Liver (tissue), 3 donors: ENCODE measurements at regions not wholly inside any gene's neighbourhood (a gene's known extent, or its start where the extent isn't known, plus 50 kb on each side); places are given as distances from the start of the nearest gene placed in this dataset.

Experiments
- ATF3 ChIP-seq: IDR thresholded peaks from 2 replicates; pipeline ENCODE4 v1.6.1; 2016; ENCODE audit warnings: antibody characterized with exemption
- CTCF ChIP-seq: fragments of 150-350 bp; IDR thresholded peaks from 2 replicates; pipeline ENCODE4 v1.5.1; 2017; ENCODE audit warnings: improper control_type of control experiment, low read depth, low read length; ENCODE audit not compliant: missing input control
- EGR1 ChIP-seq, 2 donors: IDR thresholded peaks; 2 replicates each; pipeline ENCODE4 v1.6.1; 2016 to 2018; ENCODE audit warnings: antibody characterized with exemption in 2 of 2, low read depth in 2 of 2
- GABPA ChIP-seq, 2 donors: IDR thresholded peaks in 1 of 2; conservative IDR thresholded peaks in 1 of 2; 2 replicates each; pipeline ENCODE4 v1.6.1; 2016; ENCODE audit warnings: antibody characterized with exemption in 2 of 2, mild to moderate bottlenecking in 1 of 2, moderate library complexity in 1 of 2
- HNF4A ChIP-seq, 2 donors: conservative IDR thresholded peaks; 2 replicates each; pipeline ENCODE4 v1.6.1; 2016; ENCODE audit warnings: antibody characterized with exemption in 2 of 2, mild to moderate bottlenecking in 2 of 2
- JUND ChIP-seq, 2 donors: IDR thresholded peaks; 2 replicates each; pipeline ENCODE4 v1.6.1; 2016; ENCODE audit warnings: antibody characterized with exemption in 2 of 2
- MAX ChIP-seq: IDR thresholded peaks from 2 replicates; pipeline ENCODE4 v1.6.1; 2016; ENCODE audit warnings: antibody characterized with exemption
- RAD21 ChIP-seq, 2 donors: IDR thresholded peaks; 2 replicates each; pipeline ENCODE4 v1.6.1; 2016; ENCODE audit warnings: antibody characterized with exemption in 2 of 2, mild to moderate bottlenecking in 2 of 2
- REST ChIP-seq: IDR thresholded peaks from 2 replicates; pipeline ENCODE4 v1.6.1; 2016; ENCODE audit warnings: antibody characterized with exemption, mild to moderate bottlenecking
- SP1 ChIP-seq: IDR thresholded peaks from 2 replicates; pipeline ENCODE4 v1.6.1; 2018; ENCODE audit warnings: antibody characterized with exemption, mild to moderate bottlenecking
- TAF1 ChIP-seq: conservative IDR thresholded peaks from 2 replicates; pipeline ENCODE4 v1.6.1; 2016; ENCODE audit warnings: antibody characterized with exemption, mild to moderate bottlenecking
- YY1 ChIP-seq: IDR thresholded peaks from 2 replicates; pipeline ENCODE4 v1.6.1; 2016; ENCODE audit warnings: antibody characterized with exemption, mild to moderate bottlenecking
- ZBTB33 ChIP-seq: IDR thresholded peaks from 2 replicates; pipeline ENCODE4 v1.6.1; 2016; ENCODE audit warnings: antibody characterized with exemption
- donor health status: healthy.
- donor health status: healthy.

GRCh38 chr11:134597452-134597851 is 185.4 kb upstream of the B3GAT1 start:
- TF ChIP-seq CTCF, result no peak
- TF ChIP-seq RAD21 (IDR thresholded peaks at IDR 0.05), result no peak
- no peak for TF ChIP-seq ATF3
- no peak for TF ChIP-seq ZBTB33
- TF ChIP-seq EGR1 (IDR thresholded peaks at IDR 0.05; ENCODE audit: low read depth in 2 of 2), result no peak
- no peak for TF ChIP-seq HNF4A (conservative IDR thresholded peaks at IDR 0.05)
- TF ChIP-seq YY1, result no peak
- TF ChIP-seq TAF1, result no peak
- no peak for TF ChIP-seq JUND (IDR thresholded peaks at IDR 0.05)
- no peak for TF ChIP-seq REST
- TF ChIP-seq MAX, result no peak
- TF ChIP-seq SP1, result no peak
- TF ChIP-seq GABPA (IDR thresholded peaks at IDR 0.05 in 1 of 2, conservative IDR thresholded peaks at IDR 0.05 in 1 of 2), result no peak
